Activated CD4-positive, alpha-beta T cell treated with anti-CD3 and anti-CD28 coated beads, Interleukin-2, amount 10 ng/mL, durations not matched to agents 24 days and 14 days (primary cell): ENCODE measurements at regions not wholly inside any gene's neighbourhood (a gene's known extent, or its start where the extent isn't known, plus 50 kb on each side); places are given as distances from the start of the nearest gene placed in this dataset.
"Not testable (repeated sequence)": the region's sequence is repeated elsewhere in the genome, so short reads cannot be mapped to it uniquely, and the experiment has no call there.

Source experiments
- DNase-seq: peaks from one replicate; pipeline ENCODE4 v3.0.0; 2022
- H3K27ac Mint-ChIP-seq: one replicate; pipeline ENCODE4 v1.8.0; 2022; ENCODE audit warnings: mild to moderate bottlenecking, mixed read lengths
- H3K27me3 Mint-ChIP-seq: one replicate; pipeline ENCODE4 v1.8.0; 2022; ENCODE audit warnings: mixed read lengths
- H3K36me3 Mint-ChIP-seq: one replicate; pipeline ENCODE4 v1.8.0; 2022; ENCODE audit warnings: low read depth, mild to moderate bottlenecking, mixed read lengths
- H3K4me1 Mint-ChIP-seq: one replicate; pipeline ENCODE4 v1.8.0; 2021; ENCODE audit warnings: mixed read lengths
- H3K4me3 Mint-ChIP-seq: one replicate; pipeline ENCODE4 v1.8.0; 2022; ENCODE audit warnings: mild to moderate bottlenecking, moderate library complexity, mixed read lengths
- H3K9me3 Mint-ChIP-seq: one replicate; pipeline ENCODE4 v1.8.0; 2021; ENCODE audit warnings: mixed read lengths
- intact Hi-C: fragments of 100-400 bp; cut with micrococcal nuclease; formaldehyde crosslinking; loops from one replicate; pipeline ENCODE4 v1.15.1; 2023

GRCh38 chr2:139737659-139738058 is 957.5 kb upstream of the NXPH2 start:
- Mint-ChIP-seq H3K9me3 (peaks cover 3% of the 10 kb centered on the region), H3K4me3 (no peak overlapping the region), H3K36me3 (no peaks in the 10 kb centered on the region), H3K4me1 (no peaks in the 10 kb centered on the region), H3K27ac (no peak overlapping the region), H3K27me3 (no peaks in the 10 kb centered on the region)
- no peak for DNase-seq
- intact Hi-C loops, result no loop called here

- intact Hi-C loops, result no loop called here
- no peak for DNase-seq
- Mint-ChIP-seq H3K27ac (no peak overlapping the region), H3K4me3 (no peak overlapping the region), H3K36me3 (no peaks in the 10 kb centered on the region), H3K27me3 (no peaks in the 10 kb centered on the region), H3K4me1 (no peaks in the 10 kb centered on the region), H3K9me3 (no peaks in the 10 kb centered on the region)
Observed at GRCh38 chr2:139730197-139730596, 950.0 kb upstream of the NXPH2 start.

GRCh38 chr2:139721411-139721995 is 941.3 kb upstream of the NXPH2 start:
- H3K4me1 Mint-ChIP-seq, result no peaks in the 10 kb centered on the region
- no peak overlapping the region for H3K4me3 Mint-ChIP-seq
- intact Hi-C loops, result no loop called here
- no peak overlapping the region for H3K27ac Mint-ChIP-seq
- no peak for DNase-seq
- H3K9me3 Mint-ChIP-seq, result peaks cover 11% of the 10 kb centered on the region
- H3K27me3 Mint-ChIP-seq, result no peaks in the 10 kb centered on the region
- no peaks in the 10 kb centered on the region for H3K36me3 Mint-ChIP-seq

GRCh38 chr2:139720056-139720455 is 939.9 kb upstream of the NXPH2 start:
- no peak overlapping the region for H3K4me3 Mint-ChIP-seq
- DNase-seq, result no peak
- no peaks in the 10 kb centered on the region for H3K4me1 Mint-ChIP-seq
- no peaks in the 10 kb centered on the region for H3K27me3 Mint-ChIP-seq
- H3K9me3 Mint-ChIP-seq, result peaks cover 11% of the 10 kb centered on the region
- intact Hi-C loops, result no loop called here
- no peaks in the 10 kb centered on the region for H3K36me3 Mint-ChIP-seq
- no peak overlapping the region for H3K27ac Mint-ChIP-seq

GRCh38 chr2:139704606-139705005 is 924.4 kb upstream of the NXPH2 start:
- H3K36me3 Mint-ChIP-seq, result no peaks in the 10 kb centered on the region
- peaks cover 4% of the 10 kb centered on the region for H3K9me3 Mint-ChIP-seq
- no peak overlapping the region for H3K27ac Mint-ChIP-seq
- no peaks in the 10 kb centered on the region for H3K4me1 Mint-ChIP-seq
- H3K27me3 Mint-ChIP-seq, result no peaks in the 10 kb centered on the region
- DNase-seq, result no peak
- intact Hi-C loops, result no loop called here
- no peak overlapping the region for H3K4me3 Mint-ChIP-seq

GRCh38 chr2:139694327-139694726 is 914.1 kb upstream of the NXPH2 start:
- no peak overlapping the region for H3K27ac Mint-ChIP-seq
- no peak overlapping the region for H3K4me3 Mint-ChIP-seq
- no peaks in the 10 kb centered on the region for H3K4me1 Mint-ChIP-seq
- no peaks in the 10 kb centered on the region for H3K36me3 Mint-ChIP-seq
- H3K27me3 Mint-ChIP-seq, result no peaks in the 10 kb centered on the region
- DNase-seq, result no peak
- no peaks in the 10 kb centered on the region for H3K9me3 Mint-ChIP-seq
- intact Hi-C loops, result no loop called here

GRCh38 chr2:139686205-139686604 is 906.0 kb upstream of the NXPH2 start:
- no peak for DNase-seq
- Mint-ChIP-seq H3K4me1 (no peaks in the 10 kb centered on the region), H3K4me3 (no peak overlapping the region), H3K9me3 (peaks cover 2% of the 10 kb centered on the region), H3K36me3 (no peaks in the 10 kb centered on the region), H3K27ac (no peak overlapping the region), H3K27me3 (no peaks in the 10 kb centered on the region)
- intact Hi-C loops, result no loop called here

- no peak for DNase-seq
- no peak overlapping the region for H3K27ac Mint-ChIP-seq
- H3K27me3 Mint-ChIP-seq, result no peaks in the 10 kb centered on the region
- no peaks in the 10 kb centered on the region for H3K4me1 Mint-ChIP-seq
- no peak overlapping the region for H3K4me3 Mint-ChIP-seq
- H3K36me3 Mint-ChIP-seq, result no peaks in the 10 kb centered on the region
- peaks cover 4% of the 10 kb centered on the region for H3K9me3 Mint-ChIP-seq
- intact Hi-C loops, result no loop called here
Observed at GRCh38 chr2:139685090-139685983, 905.1 kb upstream of the NXPH2 start.

GRCh38 chr2:139684286-139684860 is 904.2 kb upstream of the NXPH2 start:
- intact Hi-C loops, result no loop called here
- Mint-ChIP-seq H3K9me3 (peaks cover 4% of the 10 kb centered on the region), H3K36me3 (no peaks in the 10 kb centered on the region), H3K4me3 (no peak overlapping the region), H3K4me1 (no peaks in the 10 kb centered on the region), H3K27ac (no peak overlapping the region), H3K27me3 (no peaks in the 10 kb centered on the region)
- DNase-seq, result no peak

- Mint-ChIP-seq H3K27me3 (no peaks in the 10 kb centered on the region), H3K36me3 (no peaks in the 10 kb centered on the region), H3K9me3 (no peaks in the 10 kb centered on the region), H3K4me3 (no peak overlapping the region), H3K4me1 (no peaks in the 10 kb centered on the region), H3K27ac (no peak overlapping the region)
- intact Hi-C loops, result no loop called here
- no peak for DNase-seq
Observed at GRCh38 chr2:139674577-139674976, 894.4 kb upstream of the NXPH2 start.

GRCh38 chr2:139673447-139673846 is 893.3 kb upstream of the NXPH2 start:
- intact Hi-C loops, H3K27me3 Mint-ChIP-seq, H3K4me1 Mint-ChIP-seq, H3K36me3 Mint-ChIP-seq, H3K27ac Mint-ChIP-seq, H3K4me3 Mint-ChIP-seq, H3K9me3 Mint-ChIP-seq, DNase-seq: not testable (repeated sequence)

GRCh38 chr2:139669675-139670074 is 889.5 kb upstream of the NXPH2 start:
- DNase-seq, result no peak
- Mint-ChIP-seq H3K9me3 (no peaks in the 10 kb centered on the region), H3K27me3 (no peaks in the 10 kb centered on the region), H3K27ac (no peak overlapping the region), H3K4me1 (no peaks in the 10 kb centered on the region), H3K36me3 (no peaks in the 10 kb centered on the region), H3K4me3 (no peak overlapping the region)
- intact Hi-C loops, result no loop called here

GRCh38 chr2:139652385-139652784 is 872.2 kb upstream of the NXPH2 start:
- intact Hi-C loops, result no loop called here

GRCh38 chr2:139645617-139646016 is 865.4 kb upstream of the NXPH2 start:
- DNase-seq, result no peak
- Mint-ChIP-seq H3K9me3 (peaks cover 11% of the 10 kb centered on the region), H3K36me3 (no peaks in the 10 kb centered on the region), H3K4me3 (no peak overlapping the region), H3K27me3 (no peaks in the 10 kb centered on the region), H3K27ac (no peak overlapping the region), H3K4me1 (no peaks in the 10 kb centered on the region)
- intact Hi-C loops, result no loop called here

More at GRCh38 chr2:139652385-139652784, 872.2 kb upstream of the NXPH2 start:
- no peak overlapping the region for H3K4me3 Mint-ChIP-seq
- H3K27me3 Mint-ChIP-seq, result no peaks in the 10 kb centered on the region
- no peak overlapping the region for H3K27ac Mint-ChIP-seq
- H3K9me3 Mint-ChIP-seq, result peaks cover 7% of the 10 kb centered on the region
- DNase-seq, result no peak
- no peaks in the 10 kb centered on the region for H3K4me1 Mint-ChIP-seq
- no peaks in the 10 kb centered on the region for H3K36me3 Mint-ChIP-seq
